ENCODE measurements at regions not wholly inside any gene's neighbourhood (a gene's known extent, or its start where the extent isn't known, plus 50 kb on each side); places are given as distances from the start of the nearest gene placed in this dataset.

- intact Hi-C loops (cut with micrococcal nuclease): no loop called here
- Mint-ChIP-seq H3K27me3 (ENCODE audit: insufficient read depth, unreplicated experiment) (no peaks in the 10 kb centered on the region), H3K36me3 (ENCODE audit: insufficient read depth, unreplicated experiment) (no peaks in the 10 kb centered on the region), H3K4me3 (ENCODE audit: unreplicated experiment) (no peak overlapping the region), H3K4me1 (ENCODE audit: insufficient read depth, unreplicated experiment) (no peaks in the 10 kb centered on the region), H3K27ac (ENCODE audit: low read depth, unreplicated experiment) (no peak overlapping the region), H3K9me3 (ENCODE audit: unreplicated experiment) (no peaks in the 10 kb centered on the region)
- CTCF ChIA-PET: interaction anchor here (0.5 to 4.9 kb wide), 14 partner anchors 13 to 1080 kb away, joined by 3 to 112 read pairs (median 6); no protein-coding TSS in a partner anchor
- POLR2A ChIA-PET: interaction anchor here (1.9 kb wide), 1 partner anchor 278 kb away, joined by 5 read pairs; no protein-coding TSS in a partner anchor
- DNase-seq (ENCODE audit: unreplicated experiment): no peak
- no peak for TF ChIP-seq CTCF (IDR thresholded peaks at IDR 0.05; ENCODE audit: unreplicated experiment)
- no TSS peak for BruUV-seq (replicated peaks)
Measured at GRCh38 chr13:34078334-34078999, 260.5 kb downstream of the RFC3 start.

- intact Hi-C loops (cut with micrococcal nuclease): no loop called here
- no peaks in the 10 kb centered on the region for H3K4me1 Mint-ChIP-seq (ENCODE audit: insufficient read depth, unreplicated experiment)
- peaks cover 7% of the 10 kb centered on the region for H3K9me3 Mint-ChIP-seq (ENCODE audit: unreplicated experiment)
- no TSS peak for BruUV-seq (replicated peaks)
- H3K4me3 Mint-ChIP-seq (ENCODE audit: unreplicated experiment): no peak overlapping the region
- CTCF ChIA-PET: no interaction called here
- no peak for TF ChIP-seq CTCF (IDR thresholded peaks at IDR 0.05; ENCODE audit: unreplicated experiment)
- POLR2A ChIA-PET: no interaction called here
- H3K36me3 Mint-ChIP-seq (ENCODE audit: insufficient read depth, unreplicated experiment): no peaks in the 10 kb centered on the region
- no peaks in the 10 kb centered on the region for H3K27me3 Mint-ChIP-seq (ENCODE audit: insufficient read depth, unreplicated experiment)
- no peak overlapping the region for H3K27ac Mint-ChIP-seq (ENCODE audit: low read depth, unreplicated experiment)
- no peak for DNase-seq (ENCODE audit: unreplicated experiment)
Measured at GRCh38 chr13:34085204-34085603, 267.3 kb downstream of the RFC3 start.

- TF ChIP-seq CTCF (IDR thresholded peaks at IDR 0.05; ENCODE audit: unreplicated experiment): no peak
- BruUV-seq (replicated peaks): no TSS peak
- intact Hi-C loops (cut with micrococcal nuclease): loop anchor here (2.0 kb wide), 1 partner anchor 41 kb away; no protein-coding TSS in a partner anchor
- no peak overlapping the region for H3K27ac Mint-ChIP-seq (ENCODE audit: low read depth, unreplicated experiment)
- H3K4me3 Mint-ChIP-seq (ENCODE audit: unreplicated experiment): no peak overlapping the region
- CTCF ChIA-PET: interaction anchor here (0.6 to 1.0 kb wide), 2 partner anchors 9 to 35 kb away, joined by 3 to 4 read pairs; no protein-coding TSS in a partner anchor
- no peak for DNase-seq (ENCODE audit: unreplicated experiment)
- H3K36me3 Mint-ChIP-seq (ENCODE audit: insufficient read depth, unreplicated experiment): no peaks in the 10 kb centered on the region
- POLR2A ChIA-PET: no interaction called here
- no peaks in the 10 kb centered on the region for H3K4me1 Mint-ChIP-seq (ENCODE audit: insufficient read depth, unreplicated experiment)
- peaks cover 7% of the 10 kb centered on the region for H3K9me3 Mint-ChIP-seq (ENCODE audit: unreplicated experiment)
- H3K27me3 Mint-ChIP-seq (ENCODE audit: insufficient read depth, unreplicated experiment): no peaks in the 10 kb centered on the region
Measured at GRCh38 chr13:34086281-34086680, 268.3 kb downstream of the RFC3 start.

- Mint-ChIP-seq H3K27ac (ENCODE audit: low read depth, unreplicated experiment) (no peak overlapping the region), H3K4me3 (ENCODE audit: unreplicated experiment) (no peak overlapping the region), H3K4me1 (ENCODE audit: insufficient read depth, unreplicated experiment) (no peaks in the 10 kb centered on the region), H3K9me3 (ENCODE audit: unreplicated experiment) (peaks cover 7% of the 10 kb centered on the region), H3K27me3 (ENCODE audit: insufficient read depth, unreplicated experiment) (no peaks in the 10 kb centered on the region), H3K36me3 (ENCODE audit: insufficient read depth, unreplicated experiment) (no peaks in the 10 kb centered on the region)
- no peak for TF ChIP-seq CTCF (IDR thresholded peaks at IDR 0.05; ENCODE audit: unreplicated experiment)
- no TSS peak for BruUV-seq (replicated peaks)
- no peak for DNase-seq (ENCODE audit: unreplicated experiment)
- POLR2A ChIA-PET: no interaction called here
- intact Hi-C loops (cut with micrococcal nuclease): loop anchor here (2.0 kb wide), 1 partner anchor 39 kb away; no protein-coding TSS in a partner anchor
- CTCF ChIA-PET: no interaction called here
Measured at GRCh38 chr13:34087791-34088190, 269.8 kb downstream of the RFC3 start.

All from MCF 10A (cell line).